Uterus (tissue), 3 donors: ENCODE measurements at regions not wholly inside any gene's neighbourhood (a gene's known extent, or its start where the extent isn't known, plus 50 kb on each side); places are given as distances from the start of the nearest gene placed in this dataset.

Experiments
- DNase-seq, 2 donors: peaks; one replicate each; pipeline ENCODE4 v3.0.0-alpha.2; 2019 to 2020
- H3K27ac ChIP-seq, 2 donors: fragments of 200-600 bp; sonication (generic); 1 replicate in 1 of 2; 2 replicates in 1 of 2; pipeline ENCODE4 v1.5.1; 2016 to 2018
- H3K27me3 ChIP-seq, 2 donors: fragments of 200-600 bp; sonication (generic); one replicate each; pipeline ENCODE4 v1.5.1; 2018 to 2019; ENCODE audit warnings: control low read depth in 1 of 2
- H3K36me3 ChIP-seq, 2 donors: fragments of 200-600 bp; sonication (generic); one replicate each; pipeline ENCODE4 v1.5.1; 2019; ENCODE audit warnings: control low read depth in 1 of 2
- H3K4me1 ChIP-seq, 2 donors: fragments of 200-600 bp; sonication (generic); one replicate each; pipeline ENCODE4 v1.5.1; 2018 to 2019; ENCODE audit warnings: control low read depth in 1 of 2
- H3K4me3 ChIP-seq, 2 donors: fragments of 200-600 bp; sonication (generic); 1 replicate in 1 of 2; 2 replicates in 1 of 2; pipeline ENCODE4 v1.5.1; 2018 to 2019; ENCODE audit warnings: mild to moderate bottlenecking in 1 of 2
- H3K9me3 ChIP-seq, 2 donors: fragments of 200-600 bp; sonication (generic); one replicate each; pipeline ENCODE4 v1.5.1; 2019; ENCODE audit warnings: control low read depth in 1 of 2
- POLR2A ChIP-seq, 2 donors: fragments of 450-650 bp; IDR thresholded peaks; one replicate each; pipeline ENCODE4 v1.6.1; 2016; ENCODE audit warnings: antibody characterized with exemption in 2 of 2, mild to moderate bottlenecking in 1 of 2, moderate library complexity in 1 of 2
- intact Hi-C: fragments of 100-400 bp; cut with DNase I; formaldehyde crosslinking; loops from one replicate; pipeline ENCODE4 v1.15.1; 2023; ENCODE audit warnings: low total_unique reads
- TF ChIP-seq, protein P1 (sequence below), 4 experiments: fragments of 200-600 bp in 2 of 4; fragments of 450-650 bp in 2 of 4; sonication (generic) in 2 of 4; IDR thresholded peaks; one replicate each; pipeline ENCODE4 v1.5.1; 2016 to 2019; ENCODE audit warnings: antibody characterized with exemption in 4 of 4, mild to moderate bottlenecking in 2 of 4, moderate library complexity in 1 of 4
- donor health status: DM: yes; HTN: yes; CAD: no.

DNA sequence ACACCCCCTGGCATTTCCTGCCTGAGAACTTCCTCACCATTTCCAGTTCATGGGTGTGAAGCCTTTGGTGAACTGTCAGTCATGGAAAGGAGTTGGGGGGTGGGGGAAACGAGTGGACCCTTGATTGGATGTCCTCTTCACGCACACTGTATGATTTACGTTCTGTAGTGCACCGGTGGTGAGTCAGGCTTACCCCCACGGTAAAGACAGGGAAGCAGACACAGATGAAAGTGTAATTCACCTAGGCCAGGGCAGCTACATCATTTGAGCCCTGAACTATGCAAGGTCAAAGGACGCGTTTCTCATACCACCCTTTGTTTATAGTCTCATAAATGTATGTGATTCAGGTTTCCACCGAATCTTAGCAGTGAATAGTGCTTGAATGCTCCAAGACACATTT lies 628.3 kb upstream of the PFKP start:
- intact Hi-C loops = no loop called here
- no peaks in the 10 kb centered on the region for H3K27me3 ChIP-seq
- no peaks in the 10 kb centered on the region for H3K4me1 ChIP-seq
- H3K27ac ChIP-seq = no peak overlapping the region
- H3K4me3 ChIP-seq = no peak overlapping the region
- TF ChIP-seq POLR2A (IDR thresholded peaks at IDR 0.05) = no peak
- TF ChIP-seq, protein P1, sequence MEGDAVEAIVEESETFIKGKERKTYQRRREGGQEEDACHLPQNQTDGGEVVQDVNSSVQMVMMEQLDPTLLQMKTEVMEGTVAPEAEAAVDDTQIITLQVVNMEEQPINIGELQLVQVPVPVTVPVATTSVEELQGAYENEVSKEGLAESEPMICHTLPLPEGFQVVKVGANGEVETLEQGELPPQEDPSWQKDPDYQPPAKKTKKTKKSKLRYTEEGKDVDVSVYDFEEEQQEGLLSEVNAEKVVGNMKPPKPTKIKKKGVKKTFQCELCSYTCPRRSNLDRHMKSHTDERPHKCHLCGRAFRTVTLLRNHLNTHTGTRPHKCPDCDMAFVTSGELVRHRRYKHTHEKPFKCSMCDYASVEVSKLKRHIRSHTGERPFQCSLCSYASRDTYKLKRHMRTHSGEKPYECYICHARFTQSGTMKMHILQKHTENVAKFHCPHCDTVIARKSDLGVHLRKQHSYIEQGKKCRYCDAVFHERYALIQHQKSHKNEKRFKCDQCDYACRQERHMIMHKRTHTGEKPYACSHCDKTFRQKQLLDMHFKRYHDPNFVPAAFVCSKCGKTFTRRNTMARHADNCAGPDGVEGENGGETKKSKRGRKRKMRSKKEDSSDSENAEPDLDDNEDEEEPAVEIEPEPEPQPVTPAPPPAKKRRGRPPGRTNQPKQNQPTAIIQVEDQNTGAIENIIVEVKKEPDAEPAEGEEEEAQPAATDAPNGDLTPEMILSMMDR (IDR thresholded peaks at IDR 0.05) = no peak
- DNase-seq = no peak
- no peaks in the 10 kb centered on the region for H3K9me3 ChIP-seq
- no peaks in the 10 kb centered on the region for H3K36me3 ChIP-seq

DNA sequence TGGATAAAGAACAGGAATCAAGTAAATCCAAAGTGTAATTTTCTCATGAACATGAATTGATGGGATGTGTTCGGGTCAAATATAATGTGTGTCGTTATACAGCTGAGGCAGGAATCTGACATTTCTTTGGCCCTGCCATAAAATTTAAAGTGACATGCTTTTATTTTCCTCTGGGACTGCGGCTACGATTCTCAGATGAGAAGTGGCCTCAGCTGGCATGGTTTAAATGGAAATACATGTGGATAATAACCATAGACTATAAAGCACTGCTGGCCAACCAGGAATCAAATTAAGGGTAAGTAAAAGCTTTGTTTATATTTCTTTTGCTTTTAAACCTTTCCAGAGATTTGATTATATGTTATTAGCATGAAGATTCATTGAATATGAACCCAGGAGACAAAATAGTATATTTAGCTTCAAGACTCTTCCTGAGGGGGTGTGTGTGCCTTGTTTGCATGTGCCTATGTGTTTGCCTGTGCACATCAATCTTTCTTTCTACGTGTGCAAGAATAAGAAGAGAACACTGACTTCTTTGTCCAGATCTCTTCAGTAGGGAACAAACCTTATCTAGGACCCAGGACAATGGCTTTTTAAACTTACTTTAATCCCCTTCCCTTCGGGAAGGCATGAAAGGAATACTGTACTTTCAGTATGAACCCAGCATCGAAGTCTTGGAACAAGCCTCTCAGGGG lies 629.0 kb upstream of the PFKP start:
- Histone ChIP-seq H3K4me1 (no peaks in the 10 kb centered on the region), H3K27me3 (no peaks in the 10 kb centered on the region), H3K27ac (no peak overlapping the region), H3K9me3 (no peaks in the 10 kb centered on the region), H3K36me3 (no peaks in the 10 kb centered on the region), H3K4me3 (no peak overlapping the region)
- no peak for DNase-seq
- TF ChIP-seq POLR2A (IDR thresholded peaks at IDR 0.05) = no peak
- TF ChIP-seq, protein P1 (IDR thresholded peaks at IDR 0.05) = no peak
- intact Hi-C loops = no loop called here

GRCh38 chr10:2436933-2437332 lies 630.4 kb upstream of the PFKP start:
- TF ChIP-seq, protein P1 (IDR thresholded peaks at IDR 0.05) = no peak
- no peak for TF ChIP-seq POLR2A (IDR thresholded peaks at IDR 0.05)
- Histone ChIP-seq H3K36me3 (no peaks in the 10 kb centered on the region), H3K27me3 (no peaks in the 10 kb centered on the region), H3K4me1 (no peaks in the 10 kb centered on the region), H3K27ac (no peak overlapping the region), H3K9me3 (no peaks in the 10 kb centered on the region), H3K4me3 (no peak overlapping the region)
- no peak for DNase-seq
- intact Hi-C loops = no loop called here

DNA sequence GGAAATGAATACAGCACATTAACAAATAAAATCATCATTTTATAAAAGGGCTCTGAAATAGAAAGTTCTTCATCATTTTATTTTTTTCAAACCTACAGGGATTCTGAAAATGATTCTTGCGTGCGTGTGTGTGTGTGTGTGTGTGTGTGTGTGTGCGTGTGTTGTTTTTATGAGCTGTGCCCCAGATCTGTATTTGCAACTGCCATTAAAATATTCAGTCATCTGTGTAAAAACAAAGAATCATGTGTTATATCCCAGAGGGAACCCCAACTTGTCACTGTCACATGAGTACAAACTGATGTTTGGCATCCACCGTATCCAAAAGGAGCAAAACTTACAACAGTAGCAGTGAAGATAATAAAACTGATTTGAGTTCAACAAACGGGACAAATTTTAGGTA lies 635.4 kb upstream of the PFKP start:
- intact Hi-C loops = no loop called here

GRCh38 chr10:2427412-2427811 lies 639.9 kb upstream of the PFKP start:
- Histone ChIP-seq H3K4me3 (no peak overlapping the region), H3K9me3 (no peaks in the 10 kb centered on the region), H3K27me3 (no peaks in the 10 kb centered on the region), H3K36me3 (no peaks in the 10 kb centered on the region), H3K4me1 (no peaks in the 10 kb centered on the region), H3K27ac (no peak overlapping the region)
- TF ChIP-seq, protein P1 (IDR thresholded peaks at IDR 0.05) = no peak
- TF ChIP-seq POLR2A (IDR thresholded peaks at IDR 0.05) = no peak
- intact Hi-C loops = no loop called here
- no peak for DNase-seq

More for the DNA sequence above, 635.4 kb upstream of the PFKP start:
- Histone ChIP-seq H3K4me1 (no peaks in the 10 kb centered on the region), H3K4me3 (no peak overlapping the region), H3K36me3 (no peaks in the 10 kb centered on the region), H3K27me3 (no peaks in the 10 kb centered on the region), H3K27ac (no peak overlapping the region), H3K9me3 (no peaks in the 10 kb centered on the region)
- no peak for TF ChIP-seq POLR2A (IDR thresholded peaks at IDR 0.05)
- TF ChIP-seq, protein P1 (IDR thresholded peaks at IDR 0.05) = no peak
- DNase-seq = no peak
